CD4-positive, alpha-beta T cell (primary cell): ENCODE measurements at regions not wholly inside any gene's neighbourhood (a gene's known extent, or its start where the extent isn't known, plus 50 kb on each side); places are given as distances from the start of the nearest gene placed in this dataset.

Experiments used
- ATAC-seq: fragments of 200-7000 bp; cut with Tn5 transposase; one replicate; pipeline ENCODE4 v1.10.0; 2022; ENCODE audit warnings: mild to moderate bottlenecking; ENCODE audit not compliant: poor library complexity
- CTCF ChIA-PET: fragments of 350-600 bp; sonication (Branson Sonifier 250); formaldehyde crosslinking; loops from one replicate; lab custom pipeline; 2021; ENCODE audit warnings: antibody characterized with exemption, inconsistent platforms; lab: Charles Lee
- POLR2A ChIA-PET: fragments of 350-600 bp; sonication (Branson Sonifier 250); formaldehyde crosslinking; loops from one replicate; lab custom pipeline; 2021; ENCODE audit warnings: antibody characterized with exemption, inconsistent platforms; lab: Charles Lee
- DNase-seq, 14 experiments: peaks; one replicate each; pipeline ENCODE4 v3.0.0-alpha.2; 2013 to 2020; ENCODE audit warnings: mixed read lengths in 2 of 14
- H3K27ac ChIP-seq, 2 donors: one replicate each; pipeline versions ENCODE4 v1.5.1 to v1.7.0; 2013; ENCODE audit warnings: low read length in 2 of 2, low read depth in 1 of 2, mild to moderate bottlenecking in 1 of 2
- H3K27me3 ChIP-seq, 2 experiments: 1 replicate in 1 of 2; 2 replicates in 1 of 2; pipeline versions ENCODE4 v1.6.1 to v1.7.0; 2013; ENCODE audit warnings: low read length in 2 of 2, control low read depth in 1 of 2, mild to moderate bottlenecking in 1 of 2, moderate library complexity in 1 of 2; ENCODE audit not compliant: insufficient read depth in 2 of 2, control insufficient read depth in 1 of 2
- H3K36me3 ChIP-seq: one replicate; pipeline ENCODE4 v1.6.1; 2013; ENCODE audit warnings: low read length, control low read depth; ENCODE audit not compliant: insufficient read depth
- H3K4me1 ChIP-seq: one replicate; pipeline ENCODE4 v1.6.1; 2013; ENCODE audit warnings: low read length, control low read depth; ENCODE audit not compliant: insufficient read depth
- H3K4me3 ChIP-seq: one replicate; pipeline ENCODE4 v1.5.1; 2013; ENCODE audit warnings: mild to moderate bottlenecking, low read length, moderate library complexity
- H3K9me3 ChIP-seq, 2 experiments: 1 replicate in 1 of 2; 2 replicates in 1 of 2; pipeline versions ENCODE4 v1.6.1 to v1.7.0; 2013; ENCODE audit warnings: low read length in 2 of 2, mild to moderate bottlenecking in 2 of 2, control low read depth in 1 of 2, moderate library complexity in 1 of 2; ENCODE audit not compliant: control insufficient read depth in 1 of 2, insufficient read depth in 1 of 2
- H3K27ac Mint-ChIP-seq: one replicate; pipeline ENCODE4 v1.8.0; 2020; ENCODE audit warnings: mixed read lengths
- H3K27me3 Mint-ChIP-seq: one replicate; pipeline ENCODE4 v1.8.0; 2021; ENCODE audit warnings: mixed read lengths
- H3K36me3 Mint-ChIP-seq: one replicate; pipeline ENCODE4 v1.8.0; 2021; ENCODE audit warnings: low read depth, mixed read lengths
- H3K4me1 Mint-ChIP-seq: one replicate; pipeline ENCODE4 v1.8.0; 2021; ENCODE audit warnings: low read depth, mixed read lengths
- H3K4me3 Mint-ChIP-seq: one replicate; pipeline ENCODE4 v1.8.0; 2020; ENCODE audit warnings: mild to moderate bottlenecking, mixed read lengths
- H3K9me3 Mint-ChIP-seq: one replicate; pipeline ENCODE4 v1.8.0; 2020; ENCODE audit warnings: mixed read lengths
- intact Hi-C, 2 experiments: fragments of 100-400 bp; cut with DNase I in 1 of 2; cut with micrococcal nuclease in 1 of 2; formaldehyde crosslinking; loops; one replicate each; pipeline versions ENCODE4 v1.15.1 to v1.9.0; 2023 to 2025; cut with DNase I, micrococcal nuclease
- TF ChIP-seq, protein P1 (sequence below): fragments of 200-600 bp; IDR thresholded peaks from one replicate; pipeline ENCODE4 v1.8.0; 2022; ENCODE audit warnings: antibody characterized with exemption, mild to moderate bottlenecking

- TF ChIP-seq, protein P1, sequence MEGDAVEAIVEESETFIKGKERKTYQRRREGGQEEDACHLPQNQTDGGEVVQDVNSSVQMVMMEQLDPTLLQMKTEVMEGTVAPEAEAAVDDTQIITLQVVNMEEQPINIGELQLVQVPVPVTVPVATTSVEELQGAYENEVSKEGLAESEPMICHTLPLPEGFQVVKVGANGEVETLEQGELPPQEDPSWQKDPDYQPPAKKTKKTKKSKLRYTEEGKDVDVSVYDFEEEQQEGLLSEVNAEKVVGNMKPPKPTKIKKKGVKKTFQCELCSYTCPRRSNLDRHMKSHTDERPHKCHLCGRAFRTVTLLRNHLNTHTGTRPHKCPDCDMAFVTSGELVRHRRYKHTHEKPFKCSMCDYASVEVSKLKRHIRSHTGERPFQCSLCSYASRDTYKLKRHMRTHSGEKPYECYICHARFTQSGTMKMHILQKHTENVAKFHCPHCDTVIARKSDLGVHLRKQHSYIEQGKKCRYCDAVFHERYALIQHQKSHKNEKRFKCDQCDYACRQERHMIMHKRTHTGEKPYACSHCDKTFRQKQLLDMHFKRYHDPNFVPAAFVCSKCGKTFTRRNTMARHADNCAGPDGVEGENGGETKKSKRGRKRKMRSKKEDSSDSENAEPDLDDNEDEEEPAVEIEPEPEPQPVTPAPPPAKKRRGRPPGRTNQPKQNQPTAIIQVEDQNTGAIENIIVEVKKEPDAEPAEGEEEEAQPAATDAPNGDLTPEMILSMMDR = no peak
- H3K4me1 ChIP-seq = no peaks in the 10 kb centered on the region
- H3K9me3 Mint-ChIP-seq = peaks cover 6% of the 10 kb centered on the region
- no peaks in the 10 kb centered on the region for H3K36me3 Mint-ChIP-seq
- H3K4me1 Mint-ChIP-seq = no peaks in the 10 kb centered on the region
- ChIA-PET CTCF (no interaction called here), POLR2A (no interaction called here)
- H3K27me3 Mint-ChIP-seq = peaks cover 3% of the 10 kb centered on the region
- H3K9me3 ChIP-seq = peaks cover 0 to 14% of the 10 kb centered on the region in 2 experiments
- H3K36me3 ChIP-seq = no peaks in the 10 kb centered on the region
- no peak for ATAC-seq
- no peak overlapping the region for H3K4me3 Mint-ChIP-seq
- intact Hi-C loops = no loop called here
- H3K4me3 ChIP-seq = no peak overlapping the region
- H3K27ac ChIP-seq = no peak overlapping the region
- DNase-seq = no peak
- H3K27ac Mint-ChIP-seq = no peak overlapping the region
- H3K27me3 ChIP-seq = no peaks in the 10 kb centered on the region
These were observed 276.6 kb upstream of the CADM1 start for GRCh38 chr11:115780646-115781362.

DNA sequence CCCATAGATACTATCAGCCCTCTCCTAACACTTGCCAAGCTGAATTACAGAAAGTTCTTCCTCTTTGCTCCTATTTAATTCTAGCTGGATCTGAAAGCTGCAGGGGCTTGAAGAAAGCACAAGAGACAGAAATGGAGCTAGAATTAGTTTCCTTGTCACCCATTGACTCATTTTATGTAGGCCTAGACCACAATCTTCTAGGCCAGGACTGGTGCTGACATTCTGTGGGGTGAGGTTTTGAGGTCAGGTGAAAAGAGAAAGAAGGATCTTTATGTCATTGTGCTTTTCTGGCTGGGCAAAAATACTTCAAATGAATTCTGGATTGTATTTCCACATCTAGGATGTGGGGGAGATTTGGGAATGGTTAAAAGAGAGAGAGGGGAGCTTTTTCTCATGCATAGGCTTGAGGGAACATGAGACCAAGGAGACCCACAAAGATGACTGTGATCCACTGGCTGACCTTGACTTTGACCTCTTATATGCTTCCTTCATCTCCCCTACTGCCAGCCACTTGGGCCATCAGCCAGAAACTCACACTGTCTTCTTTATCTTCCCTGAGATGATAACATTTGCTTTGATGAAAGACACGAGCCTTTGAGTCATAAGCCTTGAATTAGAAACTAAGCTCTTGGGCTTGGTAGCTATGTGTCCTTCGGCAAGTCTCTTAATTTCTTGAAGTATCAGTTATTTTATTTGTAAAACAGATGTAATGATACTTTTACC, 274.9 kb upstream of the CADM1 start:
- no peaks in the 10 kb centered on the region for H3K36me3 Mint-ChIP-seq
- CTCF ChIA-PET = no interaction called here
- intact Hi-C loops = no loop called here
- Histone ChIP-seq H3K27me3 (no peaks in the 10 kb centered on the region), H3K36me3 (no peaks in the 10 kb centered on the region), H3K4me3 (no peak overlapping the region), H3K4me1 (no peaks in the 10 kb centered on the region), H3K9me3 (peaks cover 0 to 16% of the 10 kb centered on the region in 2 experiments), H3K27ac (no peak overlapping the region)
- TF ChIP-seq, protein P1 = no peak
- no peak overlapping the region for H3K27ac Mint-ChIP-seq
- no peaks in the 10 kb centered on the region for H3K4me1 Mint-ChIP-seq
- peaks cover 3% of the 10 kb centered on the region for H3K27me3 Mint-ChIP-seq
- no peak overlapping the region for H3K4me3 Mint-ChIP-seq
- H3K9me3 Mint-ChIP-seq = peaks cover 6% of the 10 kb centered on the region
- DNase-seq (no peak), ATAC-seq (no peak)
- POLR2A ChIA-PET = no interaction called here

DNA sequence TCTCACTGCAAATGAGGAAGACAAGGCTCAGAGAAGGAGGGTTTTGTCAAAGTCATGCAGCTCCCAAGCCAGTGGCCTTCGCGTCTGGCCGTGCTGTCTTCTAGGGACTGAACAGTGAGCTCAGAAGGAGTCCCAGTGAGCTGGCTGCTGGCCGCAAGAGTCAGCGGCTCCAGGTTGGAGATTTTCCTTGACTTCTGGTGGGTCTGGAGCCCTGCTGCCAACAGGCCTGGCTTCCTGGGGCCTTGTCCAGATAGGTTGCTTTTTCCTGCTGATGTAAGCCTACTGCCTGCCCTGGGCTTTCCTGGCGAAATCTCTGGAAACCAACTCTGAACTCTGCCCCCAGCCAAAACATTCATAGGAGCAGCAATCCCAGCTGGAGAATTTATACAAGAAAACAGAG, 272.7 kb upstream of the CADM1 start:
- H3K9me3 ChIP-seq = peaks cover 0 to 22% of the 10 kb centered on the region in 2 experiments
- H3K4me1 Mint-ChIP-seq = no peaks in the 10 kb centered on the region
- CTCF ChIA-PET = no interaction called here

More for the DNA sequence above, 272.7 kb upstream of the CADM1 start:
- no peaks in the 10 kb centered on the region for H3K36me3 ChIP-seq
- intact Hi-C loops = no loop called here
- no peak overlapping the region for H3K4me3 ChIP-seq
- POLR2A ChIA-PET = no interaction called here
- Mint-ChIP-seq H3K4me3 (no peak overlapping the region), H3K27me3 (peaks cover 3% of the 10 kb centered on the region), H3K36me3 (no peaks in the 10 kb centered on the region), H3K27ac (no peak overlapping the region), H3K9me3 (no peaks in the 10 kb centered on the region)
- no peak for ATAC-seq
- TF ChIP-seq, protein P1 = no peak
- H3K27me3 ChIP-seq = no peaks in the 10 kb centered on the region
- no peaks in the 10 kb centered on the region for H3K4me1 ChIP-seq
- H3K27ac ChIP-seq = no peak overlapping the region
- DNase-seq = no peak
